ENCODE measurements at regions not wholly inside any gene's neighbourhood (a gene's known extent, or its start where the extent isn't known, plus 50 kb on each side); places are given as distances from the start of the nearest gene placed in this dataset.
A peak's percentile ranks its signal among the peaks of the same experiment; 100 is the strongest.

DNA sequence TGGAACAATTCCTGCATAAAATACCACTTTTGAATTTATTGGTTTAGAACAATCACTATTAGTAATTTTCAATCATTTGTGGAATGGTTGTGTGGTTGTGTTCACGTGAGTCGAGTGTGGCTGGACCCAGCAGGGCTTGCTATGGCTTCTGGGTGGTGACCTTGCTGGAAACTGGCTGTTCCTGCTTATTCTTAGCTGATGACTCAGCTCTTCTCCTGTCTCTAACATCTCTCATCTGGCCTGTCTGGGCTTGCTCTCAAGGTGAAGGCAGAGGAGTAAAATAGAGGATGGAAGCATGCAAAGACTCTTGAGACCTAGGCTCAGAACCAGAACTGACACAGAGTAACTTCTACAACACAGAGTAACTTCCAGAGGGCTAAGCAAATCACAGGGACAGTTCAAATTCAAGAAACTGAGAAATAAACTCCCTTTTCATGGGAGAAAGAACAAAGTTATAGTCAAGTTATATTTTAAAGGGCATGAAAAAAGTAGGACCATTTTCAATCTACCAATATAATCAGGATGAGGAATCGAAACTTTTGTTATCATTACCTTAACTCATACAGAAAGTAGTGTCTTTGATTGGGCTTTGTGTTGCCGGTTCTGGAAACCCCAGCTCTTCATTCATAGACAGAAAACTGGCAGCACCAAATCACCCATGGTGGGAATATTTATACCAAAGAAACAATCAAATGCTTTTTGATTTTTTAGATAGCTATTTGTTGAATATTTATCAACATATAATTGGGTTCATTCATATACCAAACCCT lies 665.1 kb downstream of the CDH18 start:
- Histone ChIP-seq H3K36me3 (ENCODE audit: control insufficient read depth in 2 of 2, extremely low read depth in 1 of 2, insufficient read depth in 2 of 2, low read length in 2 of 2) (no peaks in the 10 kb centered on the region), H3K4me1 (ENCODE audit: control insufficient read depth, extremely low read depth, insufficient read depth, low read length) (peaks cover 17% of the 10 kb centered on the region), H3K4me3 (ENCODE audit: control insufficient read depth in 2 of 3, extremely low read depth in 1 of 3, insufficient read depth in 2 of 3, low read depth in 1 of 3, low read length in 3 of 3) (peak overlapping the region in 2 of 3 experiments; percentile 6 to 8), H2AFZ (ENCODE audit: control insufficient read depth, low read length) (peak overlapping the region; percentile 67), H4K20me1 (ENCODE audit: control insufficient read depth, extremely low read depth, insufficient read depth, low read length) (no peaks in the 10 kb centered on the region), H3K27ac (ENCODE audit: control insufficient read depth, insufficient read depth, low read length) (peak overlapping the region; percentile 63), H3K9ac (ENCODE audit: control insufficient read depth, extremely low read depth, insufficient read depth, low read length) (no peak overlapping the region), H3K9me3 (ENCODE audit: control insufficient read depth, low read depth, low read length) (no peaks in the 10 kb centered on the region), H3K27me3 (ENCODE audit: control insufficient read depth, extremely low read depth, insufficient read depth, low read length) (no peaks in the 10 kb centered on the region), H3K79me2 (ENCODE audit: control insufficient read depth, insufficient read depth, low read length) (no peaks in the 10 kb centered on the region), H3K9me1 (ENCODE audit: control insufficient read depth, extremely low read depth, insufficient read depth, low read length) (no peaks in the 10 kb centered on the region), H3K4me2 (ENCODE audit: control insufficient read depth, extremely low read depth, insufficient read depth, low read depth, low read length) (peak overlapping the region; percentile 73)
- TF ChIP-seq, protein P1, sequence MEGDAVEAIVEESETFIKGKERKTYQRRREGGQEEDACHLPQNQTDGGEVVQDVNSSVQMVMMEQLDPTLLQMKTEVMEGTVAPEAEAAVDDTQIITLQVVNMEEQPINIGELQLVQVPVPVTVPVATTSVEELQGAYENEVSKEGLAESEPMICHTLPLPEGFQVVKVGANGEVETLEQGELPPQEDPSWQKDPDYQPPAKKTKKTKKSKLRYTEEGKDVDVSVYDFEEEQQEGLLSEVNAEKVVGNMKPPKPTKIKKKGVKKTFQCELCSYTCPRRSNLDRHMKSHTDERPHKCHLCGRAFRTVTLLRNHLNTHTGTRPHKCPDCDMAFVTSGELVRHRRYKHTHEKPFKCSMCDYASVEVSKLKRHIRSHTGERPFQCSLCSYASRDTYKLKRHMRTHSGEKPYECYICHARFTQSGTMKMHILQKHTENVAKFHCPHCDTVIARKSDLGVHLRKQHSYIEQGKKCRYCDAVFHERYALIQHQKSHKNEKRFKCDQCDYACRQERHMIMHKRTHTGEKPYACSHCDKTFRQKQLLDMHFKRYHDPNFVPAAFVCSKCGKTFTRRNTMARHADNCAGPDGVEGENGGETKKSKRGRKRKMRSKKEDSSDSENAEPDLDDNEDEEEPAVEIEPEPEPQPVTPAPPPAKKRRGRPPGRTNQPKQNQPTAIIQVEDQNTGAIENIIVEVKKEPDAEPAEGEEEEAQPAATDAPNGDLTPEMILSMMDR (optimal IDR thresholded peaks at IDR 0.05 in 1 of 3, IDR thresholded peaks at IDR 0.05 in 1 of 3, conservative IDR thresholded peaks at IDR 0.05 in 1 of 3; ENCODE audit: extremely low read depth in 1 of 3, insufficient read depth in 2 of 3, low read length in 3 of 3) = no peak
- no peak for TF ChIP-seq EZH2 (IDR thresholded peaks at IDR 0.05; ENCODE audit: low read length)
- dilution Hi-C loops (cut with MboI; ENCODE audit: extremely low pct_ligation_motif_present, low sequenced_read_pairs) = no loop called here
- peak; percentile 77 for DNase-seq (ENCODE audit: low read depth, low spot score)
- peak; percentile 93 for FAIRE-seq

DNA sequence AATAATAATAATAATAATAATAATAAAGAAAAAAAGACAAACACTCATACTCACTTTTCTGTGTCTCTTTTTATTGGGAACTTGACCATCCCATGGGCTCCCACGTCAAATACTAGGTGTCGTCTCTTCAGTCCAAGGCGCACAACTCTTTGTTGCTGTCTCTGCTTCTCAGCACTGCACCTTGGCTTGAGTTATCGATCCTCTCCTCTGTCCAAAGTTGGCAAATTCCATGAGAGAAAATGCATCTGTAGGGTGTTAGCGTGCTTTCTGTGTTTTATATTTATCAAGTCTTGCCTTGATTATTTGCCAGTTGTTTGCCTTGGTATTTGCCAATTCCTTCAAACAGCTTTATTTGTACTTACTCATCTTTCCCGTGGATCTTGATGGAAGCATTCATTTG lies 653.7 kb downstream of the CDH18 start:
- DNase-seq (ENCODE audit: low read depth, low spot score) (no peak), FAIRE-seq (no peak)
- TF ChIP-seq EZH2 (IDR thresholded peaks at IDR 0.05; ENCODE audit: low read length) = no peak
- TF ChIP-seq, protein P1 (optimal IDR thresholded peaks at IDR 0.05 in 1 of 3, IDR thresholded peaks at IDR 0.05 in 1 of 3, conservative IDR thresholded peaks at IDR 0.05 in 1 of 3; ENCODE audit: extremely low read depth in 1 of 3, insufficient read depth in 2 of 3, low read length in 3 of 3) = no peak

More for the DNA sequence above, 653.7 kb downstream of the CDH18 start:
- Histone ChIP-seq H3K9me1 (ENCODE audit: control insufficient read depth, extremely low read depth, insufficient read depth, low read length) (no peaks in the 10 kb centered on the region), H2AFZ (ENCODE audit: control insufficient read depth, low read length) (no peak overlapping the region), H3K9ac (ENCODE audit: control insufficient read depth, extremely low read depth, insufficient read depth, low read length) (no peak overlapping the region), H3K36me3 (ENCODE audit: control insufficient read depth in 2 of 2, extremely low read depth in 1 of 2, insufficient read depth in 2 of 2, low read length in 2 of 2) (no peaks in the 10 kb centered on the region), H3K4me1 (ENCODE audit: control insufficient read depth, extremely low read depth, insufficient read depth, low read length) (no peaks in the 10 kb centered on the region), H3K27me3 (ENCODE audit: control insufficient read depth, extremely low read depth, insufficient read depth, low read length) (no peaks in the 10 kb centered on the region), H3K9me3 (ENCODE audit: control insufficient read depth, low read depth, low read length) (no peaks in the 10 kb centered on the region), H3K27ac (ENCODE audit: control insufficient read depth, insufficient read depth, low read length) (no peak overlapping the region), H3K4me3 (ENCODE audit: control insufficient read depth in 2 of 3, extremely low read depth in 1 of 3, insufficient read depth in 2 of 3, low read depth in 1 of 3, low read length in 3 of 3) (no peak overlapping the region), H3K4me2 (ENCODE audit: control insufficient read depth, extremely low read depth, insufficient read depth, low read depth, low read length) (no peak overlapping the region), H4K20me1 (ENCODE audit: control insufficient read depth, extremely low read depth, insufficient read depth, low read length) (no peaks in the 10 kb centered on the region), H3K79me2 (ENCODE audit: control insufficient read depth, insufficient read depth, low read length) (no peaks in the 10 kb centered on the region)
- dilution Hi-C loops (cut with MboI; ENCODE audit: extremely low pct_ligation_motif_present, low sequenced_read_pairs) = no loop called here
